Middle frontal gyrus (tissue), 1 donor: ENCODE measurements at regions not wholly inside any gene's neighbourhood (a gene's known extent, or its start where the extent isn't known, plus 50 kb on each side); places are given as distances from the start of the nearest gene placed in this dataset.
"Not testable (repeated sequence)": the region's sequence is repeated elsewhere in the genome, so short reads cannot be mapped to it uniquely, and the experiment has no call there.

ENCODE experiments used
- DNase-seq: peaks from one replicate; pipeline ENCODE4 v3.0.0-alpha.2; 2015; ENCODE audit warnings: low spot score; ENCODE audit errors: extremely low spot score

DNA sequence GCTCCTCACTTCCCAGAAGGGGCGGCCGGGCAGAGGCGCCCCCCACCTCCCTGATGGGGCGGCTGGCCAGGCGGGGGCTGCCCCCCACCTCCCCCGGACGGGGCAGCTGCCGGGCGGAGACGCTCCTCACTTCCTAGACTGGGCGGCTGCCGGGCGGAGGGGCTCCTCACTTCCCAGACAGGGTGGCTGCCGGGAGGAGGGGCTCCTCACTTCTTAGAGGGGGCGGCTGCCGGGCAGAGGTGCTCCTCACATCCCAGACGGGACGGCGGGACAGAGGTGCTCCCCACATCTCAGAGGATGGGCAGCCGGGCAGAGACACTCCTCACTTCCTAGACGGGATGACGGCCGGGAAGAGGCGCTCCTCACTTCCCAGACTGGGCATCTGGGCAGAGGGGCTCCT is 534.0 kb upstream of the FAM98A start:
- DNase-seq: not testable (repeated sequence)

DNA sequence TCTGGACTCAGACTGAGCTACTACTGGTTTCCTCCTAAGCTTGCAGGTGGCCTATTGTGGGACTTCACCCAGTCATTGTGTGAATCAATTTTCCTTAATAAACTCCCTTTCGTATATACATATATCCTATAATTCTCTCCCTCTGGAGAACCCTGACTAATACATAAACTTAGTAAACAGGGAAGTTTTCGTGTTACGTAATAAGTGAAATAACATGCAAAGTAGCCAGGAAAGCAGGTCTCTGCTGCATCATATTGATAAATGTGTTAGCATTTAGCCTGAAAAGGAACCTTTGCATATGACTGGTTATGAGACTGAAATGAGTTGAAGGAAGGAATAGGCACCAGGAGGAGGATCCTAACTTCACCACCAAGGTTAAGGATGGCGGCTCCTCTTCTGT is 527.2 kb upstream of the FAM98A start:
- no peak for DNase-seq

DNA sequence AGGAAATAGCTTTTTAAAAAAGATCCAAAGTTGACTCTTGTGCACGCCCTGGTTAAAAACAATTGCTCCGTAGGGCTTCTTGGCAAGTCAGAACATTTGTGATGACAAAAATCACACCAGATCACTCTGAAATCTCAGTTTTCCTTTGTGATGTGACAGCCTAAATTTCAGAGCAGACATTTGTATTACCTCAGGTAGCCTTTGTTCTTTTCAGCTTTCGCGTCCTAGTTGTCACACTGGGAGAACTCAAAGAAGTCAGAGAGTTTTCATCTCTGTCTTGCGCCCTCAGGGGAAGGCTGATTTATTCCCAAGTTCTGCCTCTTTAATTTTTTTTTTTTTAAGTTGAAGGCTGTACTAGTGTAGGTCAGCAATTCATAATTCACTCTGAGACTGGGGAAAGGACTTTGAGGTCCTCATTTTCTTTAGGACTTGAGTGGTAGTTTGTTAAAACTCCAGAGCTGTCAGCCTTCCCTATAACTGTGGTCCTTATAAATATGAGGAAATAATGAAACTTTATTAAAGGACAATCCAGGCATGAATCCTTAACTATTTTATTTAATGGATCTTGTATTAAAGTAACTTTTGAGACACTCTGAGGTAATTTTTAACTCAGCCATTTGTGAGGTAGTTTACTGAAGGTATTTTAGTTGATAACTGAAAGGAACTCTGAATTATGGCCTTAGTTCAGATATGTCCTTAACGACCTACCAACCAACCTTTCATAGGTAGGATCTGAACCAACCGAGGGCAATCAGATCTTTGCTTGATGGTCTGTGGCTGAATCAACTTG is 525.1 kb upstream of the FAM98A start:
- no peak for DNase-seq

DNA sequence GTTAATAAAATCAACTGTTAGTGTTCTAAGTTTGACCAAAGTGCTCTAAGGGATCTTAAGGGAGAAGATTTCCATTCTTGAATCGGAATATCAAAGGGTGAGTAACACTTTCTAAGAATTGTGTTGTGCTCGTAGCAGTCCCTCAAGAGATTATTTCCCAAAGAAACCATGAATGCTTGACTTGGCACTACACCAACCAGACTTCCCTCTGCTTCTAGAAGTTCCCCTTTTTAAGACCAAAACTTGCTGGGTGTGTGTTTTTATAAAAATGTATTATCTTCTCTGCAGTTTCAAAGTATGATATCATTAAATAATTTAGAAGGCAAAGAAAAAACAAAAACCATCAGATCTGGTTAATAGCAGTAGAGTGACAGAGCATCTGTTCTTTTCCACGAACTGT is 522.0 kb upstream of the FAM98A start:
- no peak for DNase-seq

DNA sequence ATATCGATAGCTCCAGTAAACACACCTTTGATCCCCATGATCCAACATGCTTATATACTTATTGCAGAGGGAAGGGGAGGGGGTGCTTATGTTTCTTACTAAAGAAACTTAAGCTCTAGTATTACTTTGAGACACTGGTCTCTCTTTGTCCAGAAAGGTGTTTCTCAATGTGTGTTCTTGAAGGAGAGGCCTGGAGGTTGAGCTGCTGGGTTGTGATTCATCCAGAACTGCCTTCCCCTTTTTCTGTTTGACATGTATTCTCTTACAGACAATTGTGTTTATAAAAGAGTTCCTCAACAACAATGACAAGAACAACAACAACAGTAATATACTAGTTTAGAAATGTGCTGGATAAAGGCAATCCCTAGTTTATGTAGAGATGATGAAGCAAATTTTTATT is 516.0 kb upstream of the FAM98A start:
- DNase-seq: no peak

DNA sequence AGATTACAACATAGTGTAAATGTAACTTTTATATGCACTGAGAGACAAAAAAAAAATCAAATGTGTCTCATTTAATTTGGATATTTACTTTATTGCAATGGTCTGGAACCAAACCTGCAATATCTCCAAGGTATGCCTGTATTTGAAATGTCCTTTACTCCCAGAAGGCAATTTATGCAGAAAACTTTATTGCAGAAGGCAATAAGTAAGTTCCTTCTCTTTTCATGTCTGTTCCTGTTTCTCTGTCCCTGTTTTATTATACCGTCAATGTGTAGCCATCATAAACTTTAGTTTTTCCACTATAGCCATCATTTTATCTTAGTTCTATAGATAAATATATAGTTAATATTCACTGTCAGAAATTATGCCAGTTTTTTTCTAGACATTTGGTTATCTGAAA is 513.1 kb upstream of the FAM98A start:
- no peak for DNase-seq

DNA sequence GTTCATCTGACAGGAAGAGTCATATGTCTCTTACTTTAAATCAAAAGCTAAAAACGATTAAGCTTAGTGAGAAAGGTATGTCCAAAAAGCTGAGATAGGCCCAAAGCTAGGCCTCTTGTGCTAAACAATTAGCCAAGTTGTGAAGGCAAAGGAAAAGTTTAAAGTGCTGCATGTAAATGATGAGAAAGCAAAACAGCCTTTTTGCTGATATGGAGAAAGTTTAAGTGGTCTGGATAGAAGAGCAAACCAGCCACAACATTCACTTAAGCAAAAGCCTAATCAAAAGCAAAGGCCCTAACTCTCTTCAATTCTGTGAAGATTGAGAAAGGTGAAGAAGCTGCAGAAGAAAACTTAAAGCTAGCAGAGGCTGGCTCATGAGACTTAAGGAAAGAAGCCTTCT is 511.3 kb upstream of the FAM98A start:
- DNase-seq: no peak

DNA sequence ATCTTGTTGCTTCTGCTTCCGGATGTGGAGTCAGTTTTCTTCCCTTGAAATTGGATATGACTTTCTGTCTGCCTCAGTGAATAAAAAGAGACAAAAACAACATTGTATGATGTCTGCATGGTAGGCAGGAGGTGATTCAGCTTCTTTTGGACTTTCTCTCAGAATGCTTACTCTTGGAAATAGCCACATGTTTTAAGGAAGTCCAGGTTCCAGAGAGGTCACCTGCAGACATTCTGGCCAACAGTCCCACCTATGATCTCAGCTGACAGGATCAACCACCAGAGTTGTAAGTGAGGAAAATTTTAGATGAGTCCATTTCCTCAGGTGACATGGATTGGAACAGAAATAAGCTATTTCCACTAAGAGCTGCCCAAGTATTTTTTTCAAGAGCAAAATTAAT is 508.7 kb upstream of the FAM98A start:
- DNase-seq: no peak

DNA sequence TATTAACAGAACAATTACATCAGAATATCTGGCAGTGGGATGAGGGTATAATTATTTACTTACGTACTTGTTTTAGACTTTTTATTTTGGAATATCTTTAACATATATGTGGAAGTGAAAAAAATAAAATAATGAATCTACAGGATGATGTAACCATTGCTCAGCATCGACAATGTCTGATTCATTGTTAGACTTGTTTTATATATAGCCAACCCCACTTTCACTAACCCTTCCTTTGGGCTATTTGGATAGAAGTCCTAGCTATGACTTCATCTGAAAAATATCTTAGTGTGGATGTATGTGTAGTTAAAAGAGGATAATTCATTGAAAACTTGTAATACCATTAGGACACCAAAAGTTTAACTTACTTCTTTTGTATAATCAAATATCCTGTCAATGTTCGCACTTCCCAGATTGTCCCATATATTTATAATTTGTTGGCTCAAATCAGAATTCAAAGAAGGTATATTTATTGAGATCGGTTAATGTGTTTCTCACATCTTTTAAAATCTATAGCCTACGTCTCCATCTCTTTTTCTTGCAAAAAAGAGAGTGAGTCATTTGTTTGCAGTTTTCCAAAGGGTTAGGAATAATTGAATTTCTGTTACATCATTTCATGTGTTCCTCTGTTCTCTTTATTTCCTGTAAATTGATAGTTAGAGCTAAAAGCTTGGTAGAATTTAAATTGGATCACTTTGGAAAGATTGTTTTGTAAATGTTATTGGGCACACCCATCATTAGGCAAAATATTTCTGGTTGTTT is 506.1 kb upstream of the FAM98A start:
- DNase-seq: no peak

DNA sequence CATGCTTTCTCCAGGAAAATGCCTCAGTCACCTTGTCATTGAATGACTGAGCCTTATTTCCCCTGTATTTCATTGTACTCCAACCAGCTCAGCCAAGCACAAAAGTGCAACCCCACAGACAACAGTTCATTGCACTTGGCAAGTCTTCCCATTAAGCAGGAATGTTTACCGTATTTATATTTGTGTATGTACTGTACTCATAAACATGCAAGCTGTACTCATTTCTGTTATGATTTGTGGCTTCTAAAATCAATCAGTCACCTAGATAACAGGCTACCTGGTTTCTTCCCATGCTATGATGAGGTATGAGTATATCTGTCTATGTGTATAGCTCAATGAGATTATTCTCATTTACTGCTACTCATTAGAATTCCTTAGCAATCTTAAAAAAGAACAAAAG is 505.5 kb upstream of the FAM98A start:
- no peak for DNase-seq

DNA sequence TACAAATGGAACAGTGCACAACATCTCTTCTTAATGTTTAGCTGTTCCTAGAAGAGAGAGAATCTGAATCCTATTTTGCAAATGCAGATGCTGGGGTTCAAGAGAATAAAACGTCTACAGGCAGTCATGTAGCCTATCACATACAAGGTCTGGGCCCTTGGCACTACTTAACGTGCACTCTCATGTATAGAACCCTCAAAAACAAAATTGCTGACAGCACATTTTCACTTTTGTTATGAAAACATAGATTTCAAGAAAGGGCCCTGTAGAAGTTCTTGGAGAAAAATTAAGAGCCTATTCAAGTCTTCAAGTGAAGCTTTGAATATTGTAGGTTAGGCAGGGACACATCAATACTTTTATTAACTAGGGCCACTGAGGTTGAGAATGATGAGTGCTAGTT is 504.3 kb upstream of the FAM98A start:
- DNase-seq: no peak

DNA sequence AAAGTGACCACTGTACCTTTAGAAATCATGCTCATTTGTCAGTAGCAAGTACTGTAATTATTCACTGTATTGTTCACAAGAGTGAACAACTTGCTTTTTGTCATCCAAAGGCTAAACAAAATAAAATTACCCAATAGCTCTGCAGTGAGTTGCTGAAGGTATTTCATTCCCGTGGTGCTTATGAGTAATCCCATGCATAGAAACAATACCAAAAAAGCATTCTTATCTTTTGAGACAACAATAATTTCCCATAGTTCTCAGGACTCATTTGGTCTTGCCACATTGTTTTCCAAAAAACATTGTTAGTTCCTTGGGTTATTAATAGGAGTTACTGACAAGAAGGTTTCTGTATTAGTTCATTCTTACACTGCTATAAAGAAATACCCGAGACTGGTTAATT is 503.2 kb upstream of the FAM98A start:
- DNase-seq: no peak

DNA sequence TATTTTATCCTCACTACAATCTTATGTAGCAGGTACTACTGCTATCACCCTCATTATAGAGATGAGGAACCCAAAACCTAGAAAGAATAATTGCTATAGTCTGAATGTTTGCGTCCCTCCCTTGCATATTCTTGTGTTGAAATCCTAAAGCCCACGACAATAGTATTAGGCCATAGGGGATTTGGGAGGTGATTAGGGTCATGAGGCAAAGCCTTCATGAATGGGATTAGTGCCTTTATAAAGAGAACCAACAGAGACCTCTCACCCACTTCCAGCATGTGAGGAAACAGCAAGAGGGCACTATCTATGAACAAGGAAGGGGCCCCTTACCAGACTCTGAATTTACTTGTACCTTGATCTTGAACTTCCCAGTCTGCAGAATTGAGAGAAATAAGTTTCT is 500.3 kb upstream of the FAM98A start:
- no peak for DNase-seq

DNA sequence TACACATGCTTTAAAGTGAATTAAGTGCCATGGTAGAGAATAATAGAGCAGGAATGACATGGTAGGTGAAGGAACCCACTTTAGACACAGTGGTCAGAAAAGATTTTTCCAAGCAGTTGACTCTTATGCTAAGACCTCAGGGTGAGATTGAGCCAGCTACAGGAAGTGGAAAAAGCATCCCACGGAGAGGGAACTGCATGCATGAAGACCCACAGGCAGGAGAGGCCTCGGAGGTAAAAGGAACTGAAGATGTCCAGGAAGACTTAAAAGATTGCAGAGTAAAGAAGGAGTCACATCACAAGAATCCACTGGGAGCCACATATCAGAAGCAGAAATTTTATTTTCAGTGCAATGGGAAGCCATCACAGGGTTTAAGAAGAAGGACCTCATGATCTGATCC is 499.2 kb upstream of the FAM98A start:
- DNase-seq: no peak

DNA sequence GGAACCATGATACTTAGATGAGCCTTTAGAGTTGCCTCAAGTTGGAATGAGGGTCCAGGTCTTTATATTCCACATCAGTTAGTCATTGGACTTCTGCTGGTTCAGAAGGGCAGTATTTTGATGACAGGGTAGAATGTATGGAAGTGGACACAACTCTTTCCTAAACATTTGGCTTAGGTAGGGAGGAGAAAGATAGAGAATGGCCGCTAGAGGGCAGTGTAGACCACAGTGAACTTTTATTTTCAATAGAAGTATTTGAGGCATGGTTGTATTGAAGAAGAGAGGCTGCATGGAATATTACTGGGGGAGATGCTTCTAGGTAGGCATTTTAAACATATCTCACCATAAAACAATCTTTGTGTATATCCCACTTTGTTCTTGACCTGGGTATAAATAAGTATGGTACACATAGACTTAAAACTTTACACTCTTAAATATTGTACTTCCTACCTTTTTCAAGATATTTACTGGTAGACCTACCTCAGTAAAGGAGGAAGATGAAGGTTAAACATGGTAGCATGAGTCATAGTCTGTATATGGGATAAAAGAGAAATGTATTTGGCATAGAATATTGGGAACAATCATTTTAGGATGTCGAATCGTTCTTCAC is 497.6 kb upstream of the FAM98A start:
- DNase-seq: peak; percentile 49

DNA sequence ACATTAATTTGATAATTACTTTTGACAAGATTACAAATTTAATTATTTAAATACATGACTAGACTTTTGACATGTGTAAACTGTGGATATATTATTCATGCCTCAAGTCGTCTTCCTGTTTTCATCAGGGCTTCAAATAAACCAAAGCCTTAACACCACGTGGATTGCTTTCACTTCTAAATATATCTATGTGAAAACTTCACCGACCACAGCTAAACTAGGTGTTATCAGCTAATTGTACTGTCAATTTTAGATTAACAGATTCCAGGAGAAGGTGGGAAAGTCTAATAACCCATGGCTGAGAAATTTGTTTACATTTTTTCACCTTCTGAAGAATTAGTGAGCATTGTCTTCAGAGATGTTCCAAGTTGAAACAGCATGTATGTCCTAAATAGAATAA is 494.7 kb upstream of the FAM98A start:
- DNase-seq: no peak

DNA sequence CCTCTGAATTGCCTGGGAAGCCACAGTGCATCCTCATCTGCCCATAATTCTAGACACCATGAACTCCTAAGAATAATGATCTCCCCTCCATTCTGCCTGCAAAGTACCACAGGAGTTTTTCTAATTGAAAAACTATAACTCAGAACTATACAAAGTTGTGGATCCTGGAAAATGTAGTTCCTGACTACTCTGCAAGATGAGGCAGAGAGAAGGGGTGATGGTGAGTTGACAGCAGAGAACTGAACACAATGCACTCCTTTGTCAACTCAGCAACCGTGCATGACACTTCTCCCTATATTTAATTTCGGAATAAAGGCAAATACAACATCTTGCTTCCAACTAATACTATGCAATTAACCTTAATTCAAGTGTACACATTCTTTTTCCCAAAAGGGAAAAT is 471.1 kb upstream of the FAM98A start:
- no peak for DNase-seq

DNA sequence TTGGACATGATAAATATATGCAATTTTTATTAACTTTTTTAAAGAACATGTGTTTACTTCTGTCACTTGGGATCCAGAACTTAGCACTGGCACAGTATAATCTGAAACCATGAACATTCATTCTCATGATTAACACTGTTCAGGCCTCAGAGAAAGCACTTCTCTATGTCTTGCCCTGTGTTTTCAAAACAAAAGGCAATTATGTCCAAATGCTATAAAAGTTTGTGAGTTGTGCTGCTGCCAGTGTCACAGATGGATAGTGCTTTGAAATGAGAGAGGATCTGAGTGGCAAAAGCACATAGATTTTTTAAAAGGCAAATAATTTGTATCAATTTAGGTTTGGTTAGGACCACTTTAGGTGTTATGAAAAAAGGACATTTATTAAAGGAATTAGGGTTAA is 470.5 kb upstream of the FAM98A start:
- no peak for DNase-seq

DNA sequence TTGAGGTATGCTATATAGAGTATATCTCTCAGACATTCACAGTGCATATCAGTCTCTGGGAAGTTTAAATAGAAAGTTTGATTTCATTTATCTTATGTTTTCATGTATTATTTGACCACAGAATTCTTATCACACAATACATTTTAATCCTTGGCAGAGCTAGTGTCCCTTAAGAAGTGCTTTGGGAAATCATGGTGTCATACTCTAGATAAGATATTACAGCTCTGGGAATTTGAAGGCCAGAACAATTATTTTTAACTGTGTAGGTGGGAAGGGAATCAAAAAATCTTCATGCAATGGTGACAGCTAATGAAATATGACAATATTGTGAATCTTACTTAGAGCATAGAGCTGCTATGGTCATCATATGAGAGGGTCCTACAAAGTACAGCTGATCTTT is 451.3 kb upstream of the FAM98A start:
- no peak for DNase-seq

DNA sequence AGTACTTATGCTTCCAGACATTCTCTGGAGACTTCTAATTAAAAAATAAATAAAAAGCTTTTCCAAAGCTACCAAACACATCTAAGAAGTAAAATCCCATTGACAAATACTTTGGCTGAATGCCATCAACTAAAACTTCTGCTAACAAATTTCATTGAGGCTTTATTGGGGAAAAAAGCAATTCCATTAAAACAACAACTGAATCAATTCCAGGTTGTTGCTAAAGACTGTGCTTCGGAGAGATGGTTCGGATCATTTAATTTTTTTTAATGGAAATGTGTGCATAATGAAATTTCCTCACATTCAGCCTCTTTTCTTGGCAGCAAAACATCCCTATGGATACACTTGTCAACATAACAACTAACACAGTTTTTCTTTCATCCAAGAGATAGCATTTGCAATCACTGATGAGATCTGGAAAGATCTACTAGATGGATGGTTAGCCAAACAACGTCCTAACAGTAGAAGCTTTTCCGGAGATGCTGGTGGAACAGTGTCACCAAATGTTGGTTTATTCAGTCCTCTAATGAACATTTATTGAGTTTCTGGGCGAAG is 446.1 kb upstream of the FAM98A start:
- DNase-seq: no peak

DNA sequence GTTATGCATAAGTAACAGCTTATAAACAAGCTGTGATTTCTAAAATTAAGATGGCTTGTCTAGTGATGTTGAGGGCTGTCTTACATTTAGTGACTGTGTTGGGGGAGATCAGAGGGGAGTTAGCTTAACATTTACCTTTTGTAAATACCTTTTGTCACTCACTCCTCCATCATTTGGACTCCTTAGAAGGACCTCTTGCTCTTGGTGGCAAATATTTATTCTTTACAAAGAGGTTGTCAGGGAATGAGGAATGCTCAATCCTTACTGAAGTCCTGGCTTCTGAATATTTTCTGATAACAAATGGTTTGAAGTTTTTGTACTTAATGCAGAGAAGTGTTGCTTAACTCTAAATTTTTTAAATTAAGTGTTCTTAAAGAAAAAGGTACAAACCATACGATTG is 438.8 kb upstream of the FAM98A start:
- no peak for DNase-seq

DNA sequence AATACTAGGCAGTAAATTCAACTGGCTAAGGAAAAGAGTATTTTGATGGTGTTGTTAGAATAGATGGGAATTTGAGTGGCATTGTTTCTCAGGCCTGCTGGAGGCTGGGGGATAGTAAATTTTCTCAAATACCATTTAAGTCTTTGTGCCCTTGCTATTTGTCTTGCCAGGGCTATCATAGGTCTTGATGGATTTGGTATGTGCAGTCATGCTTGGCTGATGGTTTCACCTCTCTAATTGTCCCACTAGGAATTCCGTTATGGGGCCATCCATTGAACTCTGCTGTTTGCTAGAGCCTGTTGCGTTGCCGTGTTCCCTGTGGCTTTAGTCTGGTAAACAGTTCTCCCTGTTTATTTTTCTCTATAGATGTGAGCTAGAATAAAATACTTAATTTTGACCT is 438.1 kb upstream of the FAM98A start:
- no peak for DNase-seq
